GM12872 (cell line): ENCODE measurements at regions not wholly inside any gene's neighbourhood (a gene's known extent, or its start where the extent isn't known, plus 50 kb on each side); places are given as distances from the start of the nearest gene placed in this dataset.

ENCODE experiments used
- CTCF ChIP-seq: IDR thresholded peaks from 3 replicates; pipeline ENCODE4 v1.5.1; 2011; ENCODE audit warnings: low read depth, mild to moderate bottlenecking, low read length, moderate library complexity; ENCODE audit not compliant: insufficient read depth

GRCh38 chr19:31402529-31403316 is 53.5 kb upstream of the TSHZ3 start:
- no peak for TF ChIP-seq CTCF

GRCh38 chr19:31406106-31406505 is 56.9 kb upstream of the TSHZ3 start:
- no peak for TF ChIP-seq CTCF

GRCh38 chr19:31408460-31409124 is 59.4 kb upstream of the TSHZ3 start:
- no peak for TF ChIP-seq CTCF

- no peak for TF ChIP-seq CTCF
Measured at GRCh38 chr19:31413353-31413752, 64.1 kb upstream of the TSHZ3 start.

- no peak for TF ChIP-seq CTCF
Measured at GRCh38 chr19:31415322-31415721, 66.1 kb upstream of the TSHZ3 start.

- no peak for TF ChIP-seq CTCF
Measured at GRCh38 chr19:31416548-31416947, 67.3 kb upstream of the TSHZ3 start.

- no peak for TF ChIP-seq CTCF
Measured at GRCh38 chr19:31418055-31418454, 68.8 kb upstream of the TSHZ3 start.
